Endothelial cell of umbilical vein (primary cell): ENCODE measurements at regions not wholly inside any gene's neighbourhood (a gene's known extent, or its start where the extent isn't known, plus 50 kb on each side); places are given as distances from the start of the nearest gene placed in this dataset.

Experiments
- BruUV-seq: library from RNA; stranded (reverse); fragments of 400-500 nt; replicated peaks from 2 replicates; lab custom pipeline; 2021; lab: Mats Ljungman, UMichigan
- CTCF ChIA-PET: fragments of 300-600, 350-600 bp; sonication (Branson Sonifier 250); formaldehyde crosslinking; loops from one replicate; lab custom pipeline; 2021; ENCODE audit warnings: antibody characterized with exemption, inconsistent platforms; lab: Charles Lee
- POLR2A ChIA-PET: fragments of 300-600, 350-600 bp; sonication (Branson Sonifier 250); formaldehyde crosslinking; loops from one replicate; lab custom pipeline; 2021; ENCODE audit warnings: antibody characterized with exemption, inconsistent platforms; lab: Charles Lee
- DNase-seq: peaks from one replicate; pipeline ENCODE4 v3.0.0-alpha.2; 2011; ENCODE audit warnings: low read depth, low spot score
- FAIRE-seq: peaks from 2 replicates; lab custom pipeline; 2011; peaks lifted over from hg19 to GRCh38; lab: Jason Lieb, UNC
- H2AFZ ChIP-seq: 2 replicates; pipeline ENCODE4 v1.6.0; 2012; ENCODE audit warnings: low read depth, low read length, control low read depth, inconsistent platforms
- H3K27ac ChIP-seq: 2 replicates; pipeline ENCODE4 v1.5.1; 2011; ENCODE audit warnings: low read depth, mild to moderate bottlenecking, control low read depth, low read length, moderate library complexity; ENCODE audit not compliant: insufficient read depth
- H3K27me3 ChIP-seq, 2 experiments: 2 replicates each; pipeline versions ENCODE4 v1.6.0 to v1.6.1; 2011; ENCODE audit warnings: low read length in 2 of 2, mixed read lengths in 1 of 2; ENCODE audit not compliant: control insufficient read depth in 2 of 2, insufficient read depth in 2 of 2
- H3K36me3 ChIP-seq, 2 experiments: 2 replicates in 1 of 2; 3 replicates in 1 of 2; pipeline ENCODE4 v1.5.1; 2011; ENCODE audit warnings: low read length in 2 of 2, mild to moderate bottlenecking in 1 of 2, moderate library complexity in 1 of 2; ENCODE audit not compliant: control insufficient read depth in 2 of 2, insufficient read depth in 2 of 2; ENCODE audit errors: extremely low read depth in 1 of 2
- H3K4me1 ChIP-seq: 3 replicates; pipeline ENCODE4 v1.5.1; 2011; ENCODE audit warnings: mild to moderate bottlenecking, low read length; ENCODE audit not compliant: control insufficient read depth, insufficient read depth; ENCODE audit errors: extremely low read depth
- H3K4me2 ChIP-seq: 2 replicates; pipeline ENCODE4 v1.6.1; 2011; ENCODE audit warnings: low read length, control low read depth, mixed read lengths; ENCODE audit not compliant: insufficient read depth
- H3K4me3 ChIP-seq, 3 experiments: fragments of 200-600 bp in 1 of 3; sonication (generic), shearing (Covaris generic) in 1 of 3; replicated peaks in 1 of 3; 2 replicates each; pipeline ENCODE4 v1.5.1; 2011 to 2016; ENCODE audit warnings: control low read depth in 3 of 3, low read length in 3 of 3, mild to moderate bottlenecking in 2 of 3, inconsistent platforms in 1 of 3, low read depth in 1 of 3, moderate library complexity in 1 of 3; ENCODE audit not compliant: insufficient read depth in 1 of 3
- H3K79me2 ChIP-seq: 2 replicates; pipeline ENCODE4 v1.6.0; 2012; ENCODE audit warnings: low read length, inconsistent platforms; ENCODE audit not compliant: control insufficient read depth, insufficient read depth
- H3K9ac ChIP-seq: replicated peaks from 2 replicates; pipeline ENCODE3; 2011; ENCODE audit warnings: low read length, control low read depth; ENCODE audit not compliant: insufficient read depth; ENCODE audit errors: extremely low read depth
- H3K9me1 ChIP-seq: replicated peaks from 3 replicates; pipeline ENCODE4 v1.6.0; 2011; ENCODE audit warnings: mild to moderate bottlenecking, low read length; ENCODE audit not compliant: control insufficient read depth, insufficient read depth; ENCODE audit errors: extremely low read depth
- H3K9me3 ChIP-seq: replicated peaks from 2 replicates; pipeline ENCODE4 v1.5.1; 2012; ENCODE audit warnings: low read length, inconsistent platforms; ENCODE audit not compliant: control insufficient read depth, insufficient read depth
- H4K20me1 ChIP-seq: replicated peaks from 2 replicates; pipeline ENCODE3; 2011; ENCODE audit warnings: mild to moderate bottlenecking, low read length; ENCODE audit not compliant: control insufficient read depth, insufficient read depth; ENCODE audit errors: extremely low read depth
- EZH2 ChIP-seq: IDR thresholded peaks from 2 replicates; pipeline ENCODE4 v1.6.1; 2012; ENCODE audit warnings: borderline replicate concordance, low read depth, mild to moderate bottlenecking, moderate library complexity, low read length, inconsistent platforms; ENCODE audit not compliant: severe bottlenecking
- FOS ChIP-seq: IDR thresholded peaks from 2 replicates; pipeline ENCODE4 v1.6.1; 2011; ENCODE audit warnings: mild to moderate bottlenecking, low read length, moderate library complexity, borderline replicate concordance; ENCODE audit not compliant: insufficient read depth
- GATA2 ChIP-seq: IDR thresholded peaks from 2 replicates; pipeline ENCODE4 v1.7.0; 2011; ENCODE audit warnings: low read depth, mild to moderate bottlenecking, moderate library complexity, mixed read lengths, low read length; ENCODE audit not compliant: insufficient read length, insufficient read depth
- JUN ChIP-seq: IDR thresholded peaks from 2 replicates; pipeline ENCODE4 v1.6.1; 2011; ENCODE audit warnings: borderline replicate concordance, low read depth; ENCODE audit not compliant: insufficient read length, insufficient read depth
- MYC ChIP-seq: IDR thresholded peaks from one replicate; pipeline ENCODE4 v1.6.1; 2011; ENCODE audit warnings: mild to moderate bottlenecking, low read depth, low read length
- POLR2A ChIP-seq: IDR thresholded peaks from 2 replicates; pipeline ENCODE4 v1.6.1; 2012; ENCODE audit warnings: low read depth, mild to moderate bottlenecking, control low read depth, low read length
- POLR2AphosphoS5 ChIP-seq: IDR thresholded peaks from 2 replicates; pipeline ENCODE4 v1.6.1; 2012; ENCODE audit warnings: low read depth, mild to moderate bottlenecking, control low read depth, low read length, moderate library complexity; ENCODE audit not compliant: insufficient read depth
- dilution Hi-C: fragments of 300-500 bp; cut with MboI; formaldehyde crosslinking; loops from one replicate; pipeline ENCODE4 v1.15.0; 2019; ENCODE audit warnings: low sequenced_read_pairs; ENCODE audit not compliant: extremely low pct_ligation_motif_present
- intact Hi-C: fragments of 100-400 bp; cut with micrococcal nuclease; formaldehyde crosslinking; loops from one replicate; pipeline ENCODE4 v1.10.0; 2022
- TF ChIP-seq, protein P1 (sequence below): IDR thresholded peaks from 2 replicates; pipeline ENCODE4 v1.6.1; 2011; ENCODE audit not compliant: insufficient read depth, insufficient read length
- TF ChIP-seq, protein P2 (sequence below), 2 donors: IDR thresholded peaks; 1 replicate in 1 of 2; 2 replicates in 1 of 2; pipeline ENCODE4 v1.5.1; 2011; ENCODE audit warnings: low read length in 2 of 2, mild to moderate bottlenecking in 2 of 2, moderate library complexity in 2 of 2, control low read depth in 1 of 2, inconsistent platforms in 1 of 2, low read depth in 1 of 2; ENCODE audit not compliant: insufficient read depth in 1 of 2; ENCODE audit errors: extremely low read depth in 1 of 2

DNA sequence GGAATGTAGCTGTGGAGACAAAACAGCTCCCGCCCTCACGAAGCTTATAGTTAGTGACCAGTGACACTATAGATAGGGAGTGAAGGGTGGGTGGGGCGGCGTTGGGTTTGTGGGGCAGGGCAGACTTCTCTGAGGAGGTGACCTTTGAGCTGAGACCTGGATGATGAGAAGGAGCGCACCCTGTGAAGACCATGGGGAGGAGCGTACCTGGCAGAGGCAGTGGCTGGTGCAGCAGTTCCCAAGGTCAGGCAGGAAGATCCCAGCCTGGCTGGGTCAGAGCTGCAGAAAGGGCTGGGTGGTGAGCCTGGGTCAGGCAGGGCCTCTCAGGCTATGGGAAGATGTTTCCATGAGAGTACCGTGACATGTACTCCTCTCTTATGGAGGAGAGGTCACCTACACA is 135.0 kb upstream of the RCN1 start:
- BruUV-seq = no TSS peak
- no peak for FAIRE-seq
- ChIA-PET POLR2A (no interaction called here), CTCF (interaction anchor here (0.6 to 4.6 kb wide), 3 partner anchors 8 to 717 kb away, joined by 3 to 81 read pairs (median 11); no protein-coding TSS in a partner anchor)
- TF ChIP-seq JUN = no peak
- no peak for TF ChIP-seq MYC
- no peak for TF ChIP-seq GATA2
- TF ChIP-seq, protein P1, sequence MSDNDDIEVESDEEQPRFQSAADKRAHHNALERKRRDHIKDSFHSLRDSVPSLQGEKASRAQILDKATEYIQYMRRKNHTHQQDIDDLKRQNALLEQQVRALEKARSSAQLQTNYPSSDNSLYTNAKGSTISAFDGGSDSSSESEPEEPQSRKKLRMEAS = no peak
- TF ChIP-seq FOS = no peak
- no peak for TF ChIP-seq POLR2A
- TF ChIP-seq EZH2 = no peak
- no peak for TF ChIP-seq POLR2AphosphoS5
- TF ChIP-seq, protein P2, sequence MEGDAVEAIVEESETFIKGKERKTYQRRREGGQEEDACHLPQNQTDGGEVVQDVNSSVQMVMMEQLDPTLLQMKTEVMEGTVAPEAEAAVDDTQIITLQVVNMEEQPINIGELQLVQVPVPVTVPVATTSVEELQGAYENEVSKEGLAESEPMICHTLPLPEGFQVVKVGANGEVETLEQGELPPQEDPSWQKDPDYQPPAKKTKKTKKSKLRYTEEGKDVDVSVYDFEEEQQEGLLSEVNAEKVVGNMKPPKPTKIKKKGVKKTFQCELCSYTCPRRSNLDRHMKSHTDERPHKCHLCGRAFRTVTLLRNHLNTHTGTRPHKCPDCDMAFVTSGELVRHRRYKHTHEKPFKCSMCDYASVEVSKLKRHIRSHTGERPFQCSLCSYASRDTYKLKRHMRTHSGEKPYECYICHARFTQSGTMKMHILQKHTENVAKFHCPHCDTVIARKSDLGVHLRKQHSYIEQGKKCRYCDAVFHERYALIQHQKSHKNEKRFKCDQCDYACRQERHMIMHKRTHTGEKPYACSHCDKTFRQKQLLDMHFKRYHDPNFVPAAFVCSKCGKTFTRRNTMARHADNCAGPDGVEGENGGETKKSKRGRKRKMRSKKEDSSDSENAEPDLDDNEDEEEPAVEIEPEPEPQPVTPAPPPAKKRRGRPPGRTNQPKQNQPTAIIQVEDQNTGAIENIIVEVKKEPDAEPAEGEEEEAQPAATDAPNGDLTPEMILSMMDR (IDR thresholded peaks at IDR 0.05; ENCODE audit: extremely low read depth in 1 of 2, insufficient read depth in 1 of 2, low read depth in 1 of 2, low read length in 2 of 2) = no peak
- no peak for DNase-seq
- H3K4me2 ChIP-seq = no peak overlapping the region
- H3K27ac ChIP-seq = no peak overlapping the region
- no peaks in the 10 kb centered on the region for H3K9me3 ChIP-seq
- H3K4me1 ChIP-seq = no peaks in the 10 kb centered on the region
- no peak overlapping the region for H2AFZ ChIP-seq
- no peaks in the 10 kb centered on the region for H3K27me3 ChIP-seq
- no peaks in the 10 kb centered on the region for H4K20me1 ChIP-seq
- dilution Hi-C loops (no loop called here), intact Hi-C loops (loop anchor here (10.0 kb wide), 1 partner anchor 311 kb away; no protein-coding TSS in a partner anchor)
- H3K79me2 ChIP-seq = no peaks in the 10 kb centered on the region
- H3K9me1 ChIP-seq = no peaks in the 10 kb centered on the region
- H3K36me3 ChIP-seq = no peaks in the 10 kb centered on the region
- no peak overlapping the region for H3K9ac ChIP-seq
- no peak overlapping the region for H3K4me3 ChIP-seq
